SU-DHL-6 (cell line): ENCODE measurements at regions not wholly inside any gene's neighbourhood (a gene's known extent, or its start where the extent isn't known, plus 50 kb on each side); places are given as distances from the start of the nearest gene placed in this dataset.

ENCODE experiments used
- EZH2phosphoT487 ChIP-seq: fragments of 200-600 bp; sonication (generic), shearing (Covaris generic); conservative IDR thresholded peaks from 2 replicates; pipeline ENCODE4 v1.6.1; 2018; ENCODE audit warnings: mild to moderate bottlenecking, antibody characterized with exemption, low read length, moderate library complexity, mixed read lengths
- TF ChIP-seq, protein P1 (sequence below): fragments of 200-600 bp; sonication (generic); IDR thresholded peaks from one replicate; pipeline ENCODE4 v1.5.1; 2017; ENCODE audit warnings: antibody characterized with exemption, mild to moderate bottlenecking, low read length, moderate library complexity; ENCODE audit not compliant: insufficient read depth, poor library complexity, severe bottlenecking

GRCh38 chr1:244138399-244138798, 87.3 kb downstream of the ZBTB18 start:
- TF ChIP-seq, protein P1, sequence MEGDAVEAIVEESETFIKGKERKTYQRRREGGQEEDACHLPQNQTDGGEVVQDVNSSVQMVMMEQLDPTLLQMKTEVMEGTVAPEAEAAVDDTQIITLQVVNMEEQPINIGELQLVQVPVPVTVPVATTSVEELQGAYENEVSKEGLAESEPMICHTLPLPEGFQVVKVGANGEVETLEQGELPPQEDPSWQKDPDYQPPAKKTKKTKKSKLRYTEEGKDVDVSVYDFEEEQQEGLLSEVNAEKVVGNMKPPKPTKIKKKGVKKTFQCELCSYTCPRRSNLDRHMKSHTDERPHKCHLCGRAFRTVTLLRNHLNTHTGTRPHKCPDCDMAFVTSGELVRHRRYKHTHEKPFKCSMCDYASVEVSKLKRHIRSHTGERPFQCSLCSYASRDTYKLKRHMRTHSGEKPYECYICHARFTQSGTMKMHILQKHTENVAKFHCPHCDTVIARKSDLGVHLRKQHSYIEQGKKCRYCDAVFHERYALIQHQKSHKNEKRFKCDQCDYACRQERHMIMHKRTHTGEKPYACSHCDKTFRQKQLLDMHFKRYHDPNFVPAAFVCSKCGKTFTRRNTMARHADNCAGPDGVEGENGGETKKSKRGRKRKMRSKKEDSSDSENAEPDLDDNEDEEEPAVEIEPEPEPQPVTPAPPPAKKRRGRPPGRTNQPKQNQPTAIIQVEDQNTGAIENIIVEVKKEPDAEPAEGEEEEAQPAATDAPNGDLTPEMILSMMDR: no peak
- TF ChIP-seq EZH2phosphoT487: no peak
